ENCODE measurements at regions not wholly inside any gene's neighbourhood (a gene's known extent, or its start where the extent isn't known, plus 50 kb on each side); places are given as distances from the start of the nearest gene placed in this dataset.

GRCh38 chr2:173715441-173715840, 249.7 kb downstream of the SP3 start:
- WGBS, 5 donors: 65 to 84% (median 78%) methylated on average over 5 of the region's 5 CpGs
- H3K27ac ChIP-seq: no peak overlapping the region
- H3K4me1 ChIP-seq: no peaks in the 10 kb centered on the region
- H3K36me3 ChIP-seq: no peaks in the 10 kb centered on the region
- DNase-seq: no peak
- no peaks in the 10 kb centered on the region for H3K9me3 ChIP-seq
- TF ChIP-seq POLR2AphosphoS5 (IDR thresholded peaks at IDR 0.05): no peak
- TF ChIP-seq POLR2A (IDR thresholded peaks at IDR 0.05): no peak
- TF ChIP-seq CTCF (IDR thresholded peaks at IDR 0.05 in 8 of 11, conservative IDR thresholded peaks at IDR 0.05 in 3 of 11): no peak
- intact Hi-C loops (cut with DNase I; ENCODE audit: low total_unique reads): no loop called here
- H3K4me3 ChIP-seq: no peak overlapping the region
- H3K27me3 ChIP-seq (replicated peaks in 1 of 7): peaks cover 0 to 21% (median 0%) of the 10 kb centered on the region in 7 donors

- no peak for DNase-seq
- Histone ChIP-seq H3K9me3 (no peaks in the 10 kb centered on the region), H3K4me3 (no peak overlapping the region), H3K36me3 (no peaks in the 10 kb centered on the region), H3K27ac (no peak overlapping the region), H3K4me1 (no peaks in the 10 kb centered on the region), H3K27me3 (replicated peaks in 1 of 7) (peaks cover 0 to 21% (median 0%) of the 10 kb centered on the region in 7 donors)
- intact Hi-C loops (cut with DNase I; ENCODE audit: low total_unique reads): no loop called here
- 32 to 65% (median 57%) methylated on average over 1 of the region's 1 CpG for WGBS, 5 donors
- TF ChIP-seq CTCF (IDR thresholded peaks at IDR 0.05 in 8 of 11, conservative IDR thresholded peaks at IDR 0.05 in 3 of 11) (no peak), POLR2AphosphoS5 (IDR thresholded peaks at IDR 0.05) (no peak), POLR2A (IDR thresholded peaks at IDR 0.05) (no peak)
These were observed 248.6 kb downstream of the SP3 start for GRCh38 chr2:173716458-173717052.

- Histone ChIP-seq H3K36me3 (no peaks in the 10 kb centered on the region), H3K27me3 (replicated peaks in 1 of 7) (peaks cover 0 to 21% (median 0%) of the 10 kb centered on the region in 7 donors), H3K27ac (no peak overlapping the region), H3K4me1 (no peaks in the 10 kb centered on the region), H3K9me3 (no peaks in the 10 kb centered on the region), H3K4me3 (no peak overlapping the region)
- 71 to 92% (median 87%) methylated on average over 3 of the region's 3 CpGs for WGBS, 5 donors
- no peak for DNase-seq
- intact Hi-C loops (cut with DNase I; ENCODE audit: low total_unique reads): no loop called here
- no peak for TF ChIP-seq CTCF (IDR thresholded peaks at IDR 0.05 in 8 of 11, conservative IDR thresholded peaks at IDR 0.05 in 3 of 11)
- TF ChIP-seq POLR2AphosphoS5 (IDR thresholded peaks at IDR 0.05): no peak
- TF ChIP-seq POLR2A (IDR thresholded peaks at IDR 0.05): no peak
These were observed 245.7 kb downstream of the SP3 start for GRCh38 chr2:173719471-173719870.

- Histone ChIP-seq H3K27ac (no peak overlapping the region), H3K4me1 (no peaks in the 10 kb centered on the region), H3K27me3 (replicated peaks in 1 of 7) (peaks cover 0 to 21% (median 0%) of the 10 kb centered on the region in 7 donors), H3K9me3 (no peaks in the 10 kb centered on the region), H3K4me3 (no peak overlapping the region), H3K36me3 (no peaks in the 10 kb centered on the region)
- intact Hi-C loops (cut with DNase I; ENCODE audit: low total_unique reads): no loop called here
- no peak for TF ChIP-seq CTCF (IDR thresholded peaks at IDR 0.05 in 8 of 11, conservative IDR thresholded peaks at IDR 0.05 in 3 of 11)
- no peak for TF ChIP-seq POLR2A (IDR thresholded peaks at IDR 0.05)
- no peak for TF ChIP-seq POLR2AphosphoS5 (IDR thresholded peaks at IDR 0.05)
- 50 to 87% (median 75%) methylated on average over 1 of the region's 1 CpG for WGBS, 5 donors
- no peak for DNase-seq
These were observed 244.9 kb downstream of the SP3 start for GRCh38 chr2:173720306-173720705.
